Activated naive CD4-positive, alpha-beta T cell treated with anti-CD3 and anti-CD28 coated beads, Interleukin-2, amount 10 ng/mL, durations not matched to agents 7 days and 5 days (primary cell): ENCODE measurements at regions not wholly inside any gene's neighbourhood (a gene's known extent, or its start where the extent isn't known, plus 50 kb on each side); places are given as distances from the start of the nearest gene placed in this dataset.
"Not testable (repeated sequence)": the region's sequence is repeated elsewhere in the genome, so short reads cannot be mapped to it uniquely, and the experiment has no call there.

Source experiments
- CTCF ChIA-PET: fragments of 350-600 bp; sonication (Branson Sonifier 250); formaldehyde crosslinking; loops from one replicate; lab custom pipeline; 2021; ENCODE audit warnings: antibody characterized with exemption; lab: Charles Lee
- DNase-seq: peaks from one replicate; pipeline ENCODE4 v3.0.0-alpha.2; 2020
- H3K27ac Mint-ChIP-seq: one replicate; pipeline ENCODE4 v1.8.0; 2021; ENCODE audit warnings: mild to moderate bottlenecking, moderate library complexity, mixed read lengths
- H3K27me3 Mint-ChIP-seq: one replicate; pipeline ENCODE4 v1.8.0; 2021; ENCODE audit warnings: mild to moderate bottlenecking, mixed read lengths
- H3K36me3 Mint-ChIP-seq: one replicate; pipeline ENCODE4 v1.8.0; 2021; ENCODE audit warnings: mixed read lengths
- H3K4me1 Mint-ChIP-seq: one replicate; pipeline ENCODE4 v1.8.0; 2021; ENCODE audit warnings: mixed read lengths
- H3K4me3 Mint-ChIP-seq: one replicate; pipeline ENCODE4 v1.8.0; 2021; ENCODE audit warnings: mild to moderate bottlenecking, moderate library complexity, mixed read lengths
- H3K9me3 Mint-ChIP-seq: one replicate; pipeline ENCODE4 v1.8.0; 2021; ENCODE audit warnings: mixed read lengths

DNA sequence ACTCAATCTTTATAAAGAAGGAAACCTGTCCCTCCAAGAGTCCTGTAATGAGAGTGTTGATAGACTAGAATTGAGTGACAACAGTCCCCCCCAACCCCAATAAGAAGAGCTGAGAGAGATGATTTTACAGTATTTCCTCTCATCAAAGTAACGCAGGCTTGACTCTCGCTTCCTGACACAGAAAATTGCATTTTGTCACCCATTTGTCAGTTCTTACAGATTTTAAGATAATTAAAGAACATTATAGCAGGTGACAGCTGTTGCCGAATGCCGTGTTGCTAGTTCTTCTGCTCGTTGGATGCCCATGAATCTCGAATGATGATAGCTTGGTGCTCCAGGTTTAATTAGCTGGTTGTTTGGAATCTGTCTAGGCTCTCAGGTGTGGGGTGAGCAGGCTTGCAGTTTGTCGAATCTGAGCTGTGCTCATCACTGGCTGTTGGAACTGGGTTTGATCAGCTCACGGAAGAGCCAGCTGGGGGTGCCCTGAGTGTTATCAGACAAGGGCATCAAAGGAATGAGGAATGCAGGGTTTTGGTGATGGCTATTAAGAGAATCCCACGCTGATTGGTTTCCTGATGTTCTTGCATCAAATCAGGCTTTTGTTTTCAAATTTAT lies 84.8 kb upstream of the CPHXL start:
- Mint-ChIP-seq H3K4me3 (no peak overlapping the region), H3K27ac (no peak overlapping the region), H3K36me3 (no peaks in the 10 kb centered on the region), H3K27me3 (no peaks in the 10 kb centered on the region), H3K9me3 (no peaks in the 10 kb centered on the region), H3K4me1 (no peaks in the 10 kb centered on the region)
- no peak for DNase-seq
- CTCF ChIA-PET, result no interaction called here

DNA sequence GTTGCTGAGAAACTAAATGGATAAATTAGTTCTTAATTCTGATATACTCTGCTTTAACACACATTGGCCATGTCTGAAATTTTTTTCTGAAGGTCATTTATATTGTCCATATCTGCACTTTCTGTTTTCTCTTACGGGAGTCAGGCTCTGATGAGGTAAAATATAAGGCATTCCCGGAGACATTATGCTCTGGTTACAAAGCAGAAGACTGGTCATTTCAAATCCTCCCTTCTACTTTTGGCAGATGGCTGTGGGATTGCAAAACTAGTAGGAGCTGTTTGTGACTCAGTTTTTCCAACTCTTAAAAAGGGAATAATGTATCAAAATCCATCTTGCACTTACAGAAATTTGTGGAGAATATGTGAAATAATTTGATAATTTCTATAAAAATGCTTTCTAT lies 92.2 kb upstream of the CPHXL start:
- Mint-ChIP-seq H3K36me3 (no peaks in the 10 kb centered on the region), H3K4me1 (no peaks in the 10 kb centered on the region), H3K9me3 (no peaks in the 10 kb centered on the region), H3K4me3 (no peak overlapping the region), H3K27me3 (no peaks in the 10 kb centered on the region), H3K27ac (no peak overlapping the region)
- CTCF ChIA-PET, result no interaction called here
- DNase-seq, result no peak

DNA sequence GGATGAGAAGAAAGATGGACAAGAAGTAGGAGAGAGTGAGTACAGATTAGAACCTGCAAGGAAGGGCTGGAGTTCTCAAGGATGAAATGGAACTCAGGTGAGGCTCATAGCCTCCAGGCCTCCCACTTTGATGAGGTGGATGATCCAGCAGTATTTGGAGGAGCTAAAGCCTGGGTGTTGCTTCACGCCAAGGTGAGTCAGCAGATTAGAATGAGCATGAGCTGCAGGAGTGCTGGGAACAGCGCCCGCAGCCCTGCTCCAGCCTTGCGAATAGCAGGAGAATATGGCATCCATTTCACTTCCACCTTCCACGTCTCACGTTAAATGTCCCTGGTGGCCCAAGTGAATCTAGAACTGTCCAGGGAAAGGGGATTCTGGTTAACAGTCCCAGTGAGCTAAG lies 94.4 kb upstream of the CPHXL start:
- H3K27me3 Mint-ChIP-seq, result no peaks in the 10 kb centered on the region
- peaks cover under 1% of the 10 kb centered on the region for H3K9me3 Mint-ChIP-seq
- CTCF ChIA-PET, result no interaction called here
- no peaks in the 10 kb centered on the region for H3K4me1 Mint-ChIP-seq
- DNase-seq, result no peak
- H3K27ac Mint-ChIP-seq, result no peak overlapping the region
- H3K36me3 Mint-ChIP-seq, result no peaks in the 10 kb centered on the region
- no peak overlapping the region for H3K4me3 Mint-ChIP-seq

DNA sequence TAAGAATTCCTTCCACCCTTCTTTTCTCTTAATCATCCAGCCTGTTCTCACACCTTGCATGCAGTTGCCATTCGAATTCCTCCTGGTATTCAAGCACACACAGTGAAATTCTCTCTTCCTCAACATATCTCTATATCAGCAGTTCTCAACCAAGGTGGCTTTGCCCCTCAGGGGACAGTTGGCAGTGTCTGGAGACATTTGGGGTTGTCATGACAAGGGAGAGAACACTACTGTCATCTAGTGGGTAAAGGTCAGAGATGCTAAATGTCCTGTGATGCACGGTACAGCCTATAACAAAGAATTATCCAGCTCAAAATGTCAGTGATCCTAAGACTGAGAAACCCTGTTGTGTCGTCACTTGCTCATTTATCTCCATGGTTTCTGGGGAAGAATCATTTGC lies 94.8 kb upstream of the CPHXL start:
- Mint-ChIP-seq H3K27ac (no peak overlapping the region), H3K4me3 (no peak overlapping the region), H3K27me3 (no peaks in the 10 kb centered on the region), H3K36me3 (no peaks in the 10 kb centered on the region), H3K9me3 (peaks cover 3% of the 10 kb centered on the region), H3K4me1 (no peaks in the 10 kb centered on the region)
- CTCF ChIA-PET, result no interaction called here
- no peak for DNase-seq

- H3K4me3 Mint-ChIP-seq, CTCF ChIA-PET, H3K27ac Mint-ChIP-seq, H3K27me3 Mint-ChIP-seq, H3K36me3 Mint-ChIP-seq, H3K4me1 Mint-ChIP-seq, DNase-seq, H3K9me3 Mint-ChIP-seq: not testable (repeated sequence)
Measured at GRCh38 chr16:75825750-75826149, 99.5 kb upstream of the CPHXL start.

GRCh38 chr16:75827372-75828038 lies 101.2 kb upstream of the CPHXL start:
- CTCF ChIA-PET, H3K27ac Mint-ChIP-seq, H3K27me3 Mint-ChIP-seq, DNase-seq, H3K36me3 Mint-ChIP-seq, H3K4me3 Mint-ChIP-seq, H3K9me3 Mint-ChIP-seq, H3K4me1 Mint-ChIP-seq: not testable (repeated sequence)

DNA sequence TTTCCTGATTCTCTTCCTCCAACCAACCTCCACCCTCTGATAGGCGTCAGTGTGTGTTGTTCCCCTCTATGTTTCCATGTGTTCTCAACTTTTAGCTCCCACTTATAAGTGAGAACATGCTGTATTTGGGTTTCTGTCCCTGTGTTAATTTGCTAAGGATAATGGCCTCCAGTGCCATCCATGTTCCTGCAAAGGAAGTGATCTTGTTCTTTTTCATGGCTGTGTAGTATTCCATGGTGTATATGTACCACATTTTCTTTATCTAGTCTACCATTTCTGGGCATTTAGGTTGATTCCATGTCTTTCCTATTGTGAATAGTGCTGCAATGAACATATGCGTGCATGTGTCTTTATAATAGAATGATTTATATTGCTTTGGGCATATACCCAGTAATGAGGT lies 107.1 kb upstream of the CPHXL start:
- H3K4me3 Mint-ChIP-seq, H3K4me1 Mint-ChIP-seq, H3K27me3 Mint-ChIP-seq, DNase-seq, H3K36me3 Mint-ChIP-seq, H3K27ac Mint-ChIP-seq, CTCF ChIA-PET: not testable (repeated sequence)
- H3K9me3 Mint-ChIP-seq, result peaks cover 11% of the 10 kb centered on the region

DNA sequence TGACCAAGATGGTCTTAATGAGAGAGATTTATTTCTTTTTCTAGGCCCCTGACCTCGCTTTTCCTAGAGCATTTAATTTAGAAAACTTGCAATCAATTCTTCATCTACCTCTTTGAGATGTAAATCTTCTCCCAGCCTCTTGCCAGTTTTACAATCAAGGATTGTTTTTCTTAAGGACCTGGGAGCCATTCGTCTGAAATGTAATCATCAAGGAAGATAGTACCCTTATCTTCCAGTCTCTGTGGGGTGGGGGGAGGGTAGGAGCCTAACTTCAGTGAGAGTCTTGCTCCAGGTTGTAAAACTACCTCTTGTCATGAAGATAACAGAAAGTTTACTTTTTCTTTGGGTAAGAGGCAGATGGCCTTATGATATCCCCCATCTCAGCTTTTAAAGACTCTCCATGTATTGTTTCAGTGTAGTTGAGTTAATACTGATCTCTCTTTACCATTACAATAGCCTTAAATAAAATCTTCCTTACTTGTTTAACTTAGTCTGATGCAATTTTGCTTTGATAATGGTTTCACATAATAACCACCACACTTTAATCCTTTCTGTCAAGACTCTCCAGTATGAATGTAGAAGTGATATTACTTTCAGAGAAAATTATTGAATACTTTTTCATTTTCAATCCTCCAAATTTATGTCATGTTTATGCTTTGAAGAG lies 110.2 kb upstream of the CPHXL start:
- no peak overlapping the region for H3K27ac Mint-ChIP-seq
- peaks cover 8% of the 10 kb centered on the region for H3K9me3 Mint-ChIP-seq
- no peaks in the 10 kb centered on the region for H3K4me1 Mint-ChIP-seq
- H3K27me3 Mint-ChIP-seq, result no peaks in the 10 kb centered on the region
- CTCF ChIA-PET, result no interaction called here
- no peaks in the 10 kb centered on the region for H3K36me3 Mint-ChIP-seq
- H3K4me3 Mint-ChIP-seq, result no peak overlapping the region
- no peak for DNase-seq

DNA sequence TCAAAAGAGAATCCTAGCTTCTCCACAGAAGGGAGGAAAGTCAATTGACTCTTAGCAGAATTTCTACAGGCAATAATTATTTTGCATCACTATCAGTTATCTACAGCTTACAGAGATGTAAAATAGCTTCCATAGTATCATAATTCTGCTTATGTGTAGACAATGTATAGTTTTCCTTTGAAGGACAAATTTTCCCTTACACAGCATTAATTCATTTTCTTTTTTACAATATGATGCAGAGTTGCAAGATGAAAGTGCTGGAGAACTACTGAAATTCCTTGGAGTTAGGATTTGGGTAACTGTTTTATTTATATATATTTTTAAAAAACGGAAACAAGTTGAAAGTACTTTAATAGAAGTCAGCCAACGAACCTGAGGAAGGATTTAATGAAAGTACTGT lies 111.0 kb upstream of the CPHXL start:
- Mint-ChIP-seq H3K27me3 (no peaks in the 10 kb centered on the region), H3K4me3 (no peak overlapping the region), H3K4me1 (no peaks in the 10 kb centered on the region), H3K9me3 (peaks cover 8% of the 10 kb centered on the region), H3K27ac (no peak overlapping the region), H3K36me3 (no peaks in the 10 kb centered on the region)
- DNase-seq, result no peak
- CTCF ChIA-PET, result no interaction called here

DNA sequence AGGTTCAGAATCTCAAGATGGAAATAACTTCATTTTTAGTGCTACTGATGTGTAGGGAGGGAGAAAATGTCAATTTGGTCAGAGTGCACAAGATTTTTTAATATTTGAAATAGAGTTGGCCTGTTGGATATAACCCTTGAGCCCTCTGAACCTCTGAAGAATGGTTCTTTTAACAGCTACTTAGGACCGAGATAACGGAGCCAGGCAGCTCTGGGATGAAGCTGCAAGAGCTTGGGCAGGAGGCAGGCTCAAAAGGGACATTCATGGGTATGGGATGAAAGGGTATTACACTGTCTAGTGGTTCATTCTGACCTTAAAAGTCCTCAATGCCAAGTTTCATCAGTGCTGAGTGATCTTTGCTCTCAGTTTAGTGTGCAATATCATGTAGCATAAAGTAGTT lies 111.4 kb upstream of the CPHXL start:
- CTCF ChIA-PET, result no interaction called here

DNA sequence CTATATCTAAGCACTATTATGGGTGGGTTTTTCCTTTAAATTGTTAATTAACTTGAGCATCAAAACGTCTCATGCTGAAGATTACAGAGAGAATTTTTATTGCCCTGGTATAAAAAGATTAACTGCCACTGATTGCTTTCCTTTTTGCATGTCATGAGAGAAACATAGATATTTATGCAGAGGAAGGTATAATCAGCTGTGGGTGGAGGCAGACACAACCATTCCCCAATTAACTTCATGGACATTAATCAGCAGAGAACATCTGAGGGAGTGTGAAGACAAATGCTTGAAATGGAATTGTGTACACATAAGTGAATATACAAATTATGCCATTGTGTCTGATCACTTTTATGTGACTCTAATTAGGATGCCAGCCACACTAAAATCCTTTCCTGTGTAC lies 115.2 kb upstream of the CPHXL start:
- no peaks in the 10 kb centered on the region for H3K36me3 Mint-ChIP-seq
- CTCF ChIA-PET, result no interaction called here
- H3K27ac Mint-ChIP-seq, result no peak overlapping the region
- no peaks in the 10 kb centered on the region for H3K9me3 Mint-ChIP-seq
- no peak for DNase-seq
- H3K4me3 Mint-ChIP-seq, result no peak overlapping the region
- no peaks in the 10 kb centered on the region for H3K27me3 Mint-ChIP-seq
- no peaks in the 10 kb centered on the region for H3K4me1 Mint-ChIP-seq

More for the DNA sequence above, 111.4 kb upstream of the CPHXL start:
- Mint-ChIP-seq H3K27ac (no peak overlapping the region), H3K27me3 (no peaks in the 10 kb centered on the region), H3K4me3 (no peak overlapping the region), H3K4me1 (no peaks in the 10 kb centered on the region), H3K36me3 (no peaks in the 10 kb centered on the region), H3K9me3 (peaks cover 8% of the 10 kb centered on the region)
- DNase-seq, result no peak

GRCh38 chr16:75847172-75847571 lies 120.9 kb upstream of the CPHXL start:
- no peaks in the 10 kb centered on the region for H3K4me1 Mint-ChIP-seq
- no peak for DNase-seq
- no peak overlapping the region for H3K4me3 Mint-ChIP-seq
- no peaks in the 10 kb centered on the region for H3K27me3 Mint-ChIP-seq
- CTCF ChIA-PET, result no interaction called here
- no peaks in the 10 kb centered on the region for H3K9me3 Mint-ChIP-seq
- H3K36me3 Mint-ChIP-seq, result no peaks in the 10 kb centered on the region
- H3K27ac Mint-ChIP-seq, result no peak overlapping the region

DNA sequence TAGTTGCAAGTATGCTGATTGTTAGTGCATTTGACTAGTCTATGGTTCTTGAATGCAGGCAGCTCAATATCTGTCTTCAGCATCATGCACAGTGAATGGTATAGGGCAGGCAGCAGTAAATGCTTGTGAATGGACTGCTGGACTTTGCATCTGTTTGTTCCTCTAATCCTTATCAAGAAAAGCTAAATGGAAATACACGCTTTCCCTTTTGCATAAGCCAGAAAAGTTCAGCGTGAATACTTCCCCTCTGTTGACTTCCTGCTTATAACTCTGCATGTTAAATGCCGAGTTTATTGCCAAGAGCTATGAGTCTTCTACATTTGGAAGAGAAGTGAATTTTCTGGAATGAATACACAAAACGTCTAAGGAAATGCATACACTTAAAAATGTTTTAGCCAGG lies 127.9 kb upstream of the CPHXL start:
- no peak overlapping the region for H3K27ac Mint-ChIP-seq
- H3K9me3 Mint-ChIP-seq, result no peaks in the 10 kb centered on the region
- no peaks in the 10 kb centered on the region for H3K27me3 Mint-ChIP-seq
- CTCF ChIA-PET, result no interaction called here
- no peak for DNase-seq
- H3K4me1 Mint-ChIP-seq, result no peaks in the 10 kb centered on the region
- no peak overlapping the region for H3K4me3 Mint-ChIP-seq
- H3K36me3 Mint-ChIP-seq, result no peaks in the 10 kb centered on the region

DNA sequence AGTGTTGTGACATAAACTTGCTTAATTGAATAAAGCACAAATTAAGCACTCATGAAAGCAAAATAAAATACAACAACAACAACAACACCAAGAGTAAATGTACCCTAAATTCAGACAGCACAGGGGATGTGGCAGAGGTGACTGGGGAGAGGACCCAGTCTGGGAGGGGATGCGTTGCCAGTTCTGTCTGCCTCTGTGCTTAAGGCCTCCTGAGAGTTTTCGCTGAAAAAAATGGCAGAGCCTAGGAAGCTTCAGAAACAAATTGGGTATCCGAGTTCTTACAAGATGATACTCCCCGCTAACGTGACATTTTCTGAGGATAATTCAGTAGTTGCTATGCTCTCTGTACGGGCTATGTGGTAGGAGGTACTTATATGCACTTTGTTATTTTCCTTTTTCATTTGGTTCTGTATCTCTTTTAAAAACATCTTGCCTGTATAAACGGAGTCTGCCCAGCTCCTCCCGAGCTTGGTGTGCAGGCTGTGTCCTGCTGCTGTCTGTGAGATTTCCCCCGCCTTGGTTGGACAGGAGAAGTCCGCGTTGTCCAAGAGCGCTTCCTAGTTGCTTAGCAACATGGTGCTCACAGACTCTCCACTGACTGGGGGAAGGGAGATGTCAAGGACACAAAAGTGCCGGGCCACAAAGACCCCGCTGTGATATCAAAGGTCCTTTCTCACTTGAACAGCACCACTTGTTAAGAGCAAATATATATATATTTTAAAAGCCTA lies 134.2 kb upstream of the CPHXL start:
- Mint-ChIP-seq H3K27me3 (no peaks in the 10 kb centered on the region), H3K9me3 (no peaks in the 10 kb centered on the region), H3K4me1 (no peaks in the 10 kb centered on the region), H3K4me3 (no peak overlapping the region), H3K27ac (no peak overlapping the region), H3K36me3 (no peaks in the 10 kb centered on the region)
- CTCF ChIA-PET, result no interaction called here
- no peak for DNase-seq
